ENCODE measurements at regions not wholly inside any gene's neighbourhood (a gene's known extent, or its start where the extent isn't known, plus 50 kb on each side); places are given as distances from the start of the nearest gene placed in this dataset.
A peak's percentile ranks its signal among the peaks of the same experiment; 100 is the strongest.

DNA sequence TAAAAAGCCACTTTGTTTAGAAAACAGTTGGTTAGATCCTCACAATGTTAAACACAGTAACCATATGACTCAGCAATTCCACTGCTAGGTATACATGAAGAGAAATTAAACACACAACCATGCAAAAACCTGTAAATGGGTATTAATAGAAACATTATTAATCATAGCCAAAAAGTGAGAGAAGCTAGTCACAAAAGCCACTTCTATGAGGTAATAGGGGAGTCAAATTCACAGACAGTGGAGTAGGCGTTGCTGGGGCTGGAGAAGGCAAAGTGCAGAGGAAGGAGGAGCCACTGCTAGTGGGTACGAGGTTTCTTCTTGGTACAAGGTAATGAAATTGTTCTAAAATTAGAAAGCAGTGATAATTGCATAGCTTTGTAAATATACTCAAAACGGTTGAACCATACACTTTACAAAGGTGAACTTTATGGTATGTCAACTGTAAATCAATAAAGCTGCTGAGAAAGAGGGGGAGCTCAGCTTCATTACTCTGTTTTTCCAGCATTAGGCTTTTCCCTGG is 364.4 kb downstream of the GADD45G start:
- DNase-seq (ENCODE audit: low spot score): peak; percentile 44

DNA sequence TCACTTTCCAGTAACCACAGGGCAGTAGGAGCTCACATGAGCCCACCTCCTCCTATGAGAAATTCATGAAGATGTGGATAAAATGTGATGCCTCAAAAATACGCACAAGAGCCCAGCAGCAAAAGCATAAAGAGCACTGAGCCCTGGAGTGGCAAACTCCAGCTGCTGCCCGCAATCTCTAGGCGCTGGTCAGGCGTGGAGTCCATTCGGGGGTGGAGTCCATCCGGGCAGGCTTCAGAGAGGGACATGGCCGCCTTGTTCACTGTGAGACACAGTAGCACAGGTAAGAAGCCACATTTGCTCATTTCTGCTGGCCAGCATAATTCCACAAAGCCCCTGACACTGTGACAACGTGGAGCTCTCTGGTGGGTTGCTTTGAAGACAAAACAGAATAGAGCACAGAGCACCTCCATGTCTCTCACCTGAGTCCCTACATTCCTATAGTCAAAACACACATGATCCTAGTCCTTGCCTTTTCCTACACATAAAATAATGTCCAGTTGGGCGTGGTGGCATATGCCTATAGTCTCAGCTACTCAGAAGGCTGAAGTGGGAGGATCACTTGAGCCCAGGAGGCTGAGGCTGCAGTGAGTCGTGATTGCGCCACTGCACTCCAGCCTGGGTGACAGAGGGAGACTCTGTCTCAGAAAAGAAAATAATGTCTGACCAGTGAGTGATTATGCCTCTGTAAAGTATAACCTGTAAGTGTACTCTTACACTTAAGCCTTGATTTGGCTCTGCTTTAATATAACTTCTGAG is 365.2 kb downstream of the GADD45G start:
- DNase-seq (ENCODE audit: low spot score): no peak

GRCh38 chr9:89970701-89971100 is 365.9 kb downstream of the GADD45G start:
- DNase-seq (ENCODE audit: low spot score): no peak

DNA sequence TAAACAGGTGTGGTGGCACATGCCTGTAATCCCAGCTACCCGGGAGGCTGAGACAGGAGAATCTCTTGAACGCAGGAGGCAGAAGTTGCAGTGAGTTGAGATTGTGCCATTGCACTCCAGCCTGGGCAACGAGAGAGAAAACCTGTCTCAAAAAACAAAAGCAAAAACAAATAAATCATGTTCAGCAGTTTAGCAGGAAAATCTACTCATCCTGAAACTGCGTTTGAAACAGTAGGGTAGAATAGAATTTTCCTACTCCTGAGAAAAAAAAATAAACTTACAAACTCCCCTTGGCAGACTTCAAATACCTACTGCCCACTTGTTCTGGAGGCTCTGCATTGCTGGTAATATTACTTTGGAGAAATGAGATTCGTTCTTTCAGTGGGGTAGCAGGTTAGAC is 367.7 kb downstream of the GADD45G start:
- DNase-seq (ENCODE audit: low spot score): no peak

GRCh38 chr9:89974582-89974981 is 369.8 kb downstream of the GADD45G start:
- DNase-seq (ENCODE audit: low spot score): no peak

DNA sequence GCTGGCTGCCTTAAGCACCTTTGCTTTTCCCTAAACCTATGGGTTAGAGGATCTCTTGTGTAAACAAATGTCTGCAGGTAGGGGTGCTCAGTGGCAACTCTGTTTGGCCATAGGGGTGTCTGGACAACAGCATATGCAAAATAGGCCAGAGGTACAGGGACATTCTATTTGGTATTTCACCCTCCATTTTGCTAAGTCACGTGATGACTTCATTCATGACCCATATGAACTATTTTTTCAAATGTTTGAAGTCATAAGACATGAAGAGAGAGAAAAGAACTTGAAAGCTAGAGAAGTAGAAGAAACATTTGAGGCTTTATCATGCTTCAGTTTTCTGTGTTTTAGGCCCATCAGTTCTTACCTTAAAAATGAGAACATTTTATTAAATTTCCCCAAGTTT is 370.2 kb downstream of the GADD45G start:
- DNase-seq (ENCODE audit: low spot score): no peak

GRCh38 chr9:89975630-89976029 is 370.8 kb downstream of the GADD45G start:
- no peak for DNase-seq (ENCODE audit: low spot score)

DNA sequence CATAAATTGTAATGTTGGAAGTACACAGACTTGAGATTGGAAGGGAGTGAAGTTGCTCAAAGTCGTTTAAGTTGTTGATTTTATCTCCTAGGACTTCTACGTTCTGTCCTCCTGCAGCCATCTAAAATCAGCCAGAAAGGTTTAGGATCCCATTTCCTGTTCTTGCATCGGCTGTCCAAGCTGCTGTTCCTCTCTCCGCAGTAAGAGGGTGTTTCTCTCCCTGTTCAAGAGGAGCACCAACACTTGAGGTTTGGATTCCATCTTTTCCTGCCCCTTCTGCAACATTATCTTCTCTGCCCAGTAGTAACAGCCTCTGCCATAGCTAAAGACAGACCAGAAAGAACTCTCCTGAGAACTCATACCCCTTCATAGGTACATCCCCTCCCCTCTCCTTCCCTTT is 373.4 kb downstream of the GADD45G start:
- DNase-seq (ENCODE audit: low spot score): peak; percentile 36

- DNase-seq (ENCODE audit: low spot score): no peak
Measured at GRCh38 chr9:89980600-89980999, 375.8 kb downstream of the GADD45G start.

DNA sequence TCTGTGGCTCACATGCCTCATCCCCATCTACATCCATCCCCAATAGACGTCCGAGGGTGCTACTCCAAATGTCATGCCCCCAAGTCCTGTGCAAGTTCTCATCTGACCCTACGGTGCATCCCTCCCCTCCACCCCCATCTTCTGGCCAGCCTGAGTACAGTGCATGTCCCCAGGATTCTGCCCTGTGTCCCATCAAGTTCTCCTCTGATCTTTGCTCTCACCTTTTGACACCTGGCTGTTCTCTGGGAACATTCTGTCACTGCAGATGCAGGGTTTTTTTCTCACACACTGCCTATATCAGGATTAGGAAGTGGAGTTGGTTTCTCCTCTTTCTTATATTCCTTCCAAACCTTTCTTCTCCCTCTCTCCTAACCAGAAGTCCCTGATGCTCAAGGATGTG is 377.2 kb downstream of the GADD45G start:
- no peak for DNase-seq (ENCODE audit: low spot score)

DNA sequence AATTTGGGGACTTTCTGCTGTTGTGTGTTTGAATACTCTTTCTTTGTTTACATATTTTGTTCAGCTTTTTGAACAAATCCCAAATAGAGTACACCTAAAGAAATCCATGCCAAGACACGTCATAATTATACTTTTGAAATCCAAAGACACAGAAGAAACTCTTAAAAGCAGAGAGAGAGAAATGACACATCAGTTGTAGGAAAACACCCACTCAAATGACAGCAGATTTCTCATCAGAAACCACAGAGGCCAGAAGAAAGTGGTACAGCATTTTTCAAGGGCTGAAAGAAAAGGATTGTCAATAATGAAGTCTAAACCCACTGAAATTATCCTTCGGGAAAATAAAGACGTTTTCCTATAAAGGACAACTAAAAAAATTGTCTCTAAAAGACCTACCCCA is 378.6 kb downstream of the GADD45G start:
- no peak for DNase-seq (ENCODE audit: low spot score)

DNA sequence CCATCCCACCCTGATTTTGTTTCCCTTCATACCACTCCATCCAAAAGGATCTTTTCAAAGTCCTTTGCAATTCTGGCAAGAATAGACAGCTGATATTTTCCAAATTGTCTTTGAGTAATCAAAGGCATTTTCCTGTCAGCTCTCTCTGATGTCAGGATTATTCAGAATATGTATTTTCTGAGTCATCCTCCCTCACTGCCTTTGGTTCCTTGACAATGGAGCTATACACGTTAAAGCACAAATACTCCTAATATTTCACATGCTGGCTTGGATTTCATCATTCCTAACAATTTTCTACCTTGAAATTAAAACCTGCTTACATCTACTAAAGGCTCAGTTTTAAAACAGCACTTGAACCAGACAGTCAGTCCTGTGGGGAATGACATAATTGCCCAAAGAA is 379.4 kb downstream of the GADD45G start:
- DNase-seq (ENCODE audit: low spot score): no peak

DNA sequence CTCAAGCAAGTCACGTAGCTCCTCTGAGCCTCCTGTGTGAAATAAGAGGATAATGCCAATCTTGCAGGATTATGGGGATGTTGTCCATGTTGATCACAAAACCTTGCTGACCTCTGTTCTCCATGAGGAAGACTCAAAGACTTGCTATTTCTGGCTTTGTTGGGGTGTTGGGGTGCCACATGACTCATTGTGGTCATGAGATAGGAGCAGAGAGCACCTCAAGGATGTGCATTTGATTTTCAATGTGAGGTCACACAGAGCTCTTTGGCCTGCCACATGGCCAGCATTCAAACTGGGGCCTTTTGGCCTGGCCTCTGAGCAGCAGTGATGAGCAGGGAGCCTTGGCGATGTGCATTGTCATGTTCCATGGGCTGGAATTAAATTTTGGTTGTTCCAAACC is 380.3 kb downstream of the GADD45G start:
- no peak for DNase-seq (ENCODE audit: low spot score)

GRCh38 chr9:89986190-89986589 is 381.4 kb downstream of the GADD45G start:
- no peak for DNase-seq (ENCODE audit: low spot score)

- DNase-seq (ENCODE audit: low spot score): no peak
Measured at GRCh38 chr9:89988458-89988857, 383.6 kb downstream of the GADD45G start.

- DNase-seq (ENCODE audit: low spot score): no peak
Measured at GRCh38 chr9:89991204-89991790, 386.5 kb downstream of the GADD45G start.

DNA sequence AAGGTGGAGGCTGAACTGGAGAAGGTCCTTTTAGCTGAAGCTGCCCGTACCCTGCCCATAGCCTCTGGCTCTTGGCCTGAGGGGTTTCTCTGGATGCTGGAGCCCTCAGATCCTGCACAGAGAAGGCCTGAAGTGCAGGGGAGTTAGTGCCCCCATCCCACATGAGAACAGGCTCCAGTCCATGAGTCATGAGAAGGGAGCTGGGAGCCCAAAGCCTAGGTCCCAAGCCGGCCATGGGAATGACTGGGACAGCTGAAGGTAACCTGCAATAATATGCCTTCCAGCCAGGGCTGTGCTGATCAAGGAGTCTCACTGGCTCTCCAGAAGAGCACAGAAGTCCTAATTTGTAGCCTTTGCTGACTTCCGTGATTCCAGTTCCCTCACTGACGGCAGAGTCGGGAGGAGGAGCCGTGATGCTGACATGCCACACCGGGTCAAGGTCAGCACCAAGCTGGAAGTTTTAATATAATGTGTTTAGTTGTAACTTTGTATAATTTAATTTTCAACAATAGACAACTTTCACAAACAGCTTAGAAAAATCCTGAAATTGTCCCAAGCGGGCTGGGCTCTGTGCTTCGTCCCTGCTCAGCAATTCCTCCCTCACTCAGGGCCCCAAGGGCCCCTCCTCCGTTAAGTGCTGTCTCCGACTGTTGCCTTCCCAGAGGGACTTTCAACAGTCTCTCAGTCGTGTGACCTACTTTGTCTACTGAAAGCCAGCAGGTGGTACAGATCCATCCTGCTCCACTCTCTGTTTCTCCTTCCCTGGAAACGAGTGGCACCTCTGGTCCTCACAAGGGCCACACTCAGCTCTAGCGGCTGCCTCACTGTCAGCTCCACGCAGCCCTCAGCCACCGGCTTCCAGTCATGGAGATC is 387.8 kb downstream of the GADD45G start:
- DNase-seq (ENCODE audit: low spot score): no peak

- DNase-seq (ENCODE audit: low spot score): no peak
Measured at GRCh38 chr9:89993678-89994630, 389.1 kb downstream of the GADD45G start.

GRCh38 chr9:89994988-89995613 is 390.3 kb downstream of the GADD45G start:
- no peak for DNase-seq (ENCODE audit: low spot score)

DNA sequence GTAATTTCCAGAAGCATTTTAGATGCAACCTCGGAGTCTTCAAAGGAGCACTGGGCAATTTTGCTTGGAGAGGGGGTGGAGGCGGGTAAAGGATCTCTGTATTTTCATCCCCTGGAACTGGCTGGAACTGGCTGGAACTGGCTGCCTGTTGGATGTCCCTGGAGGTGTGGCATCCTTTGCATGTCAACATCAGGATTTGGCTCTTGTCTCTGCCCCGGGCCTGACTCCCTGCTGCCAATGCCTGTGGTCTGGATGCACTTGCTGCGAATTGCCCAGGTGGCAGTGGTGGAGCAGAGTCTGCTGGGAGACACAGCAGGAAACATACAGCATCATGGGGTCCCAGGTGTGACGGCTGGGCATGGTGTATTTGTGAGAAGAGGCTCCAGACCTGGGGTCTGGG is 391.3 kb downstream of the GADD45G start:
- DNase-seq (ENCODE audit: low spot score): no peak

- DNase-seq (ENCODE audit: low spot score): no peak
Measured at GRCh38 chr9:89996773-89997172, 392.0 kb downstream of the GADD45G start.

Measured in H4 (cell line).